ENCODE measurements at regions not wholly inside any gene's neighbourhood (a gene's known extent, or its start where the extent isn't known, plus 50 kb on each side); places are given as distances from the start of the nearest gene placed in this dataset.

GRCh38 chr6:81194374-81194773, 558.1 kb downstream of the TENT5A start:
- TF ChIP-seq MLX (CRISPR knock-in tag; IDR thresholded peaks at IDR 0.05) (no peak), JUN (CRISPR knock-in tag; IDR thresholded peaks at IDR 0.05) (no peak), ZNF121 (CRISPR knock-in tag; IDR thresholded peaks at IDR 0.05) (no peak), ZNF232 (CRISPR knock-in tag; IDR thresholded peaks at IDR 0.05) (no peak), ZNF138 (CRISPR knock-in tag; conservative IDR thresholded peaks at IDR 0.05) (no peak), NR2C2 (CRISPR knock-in tag; IDR thresholded peaks at IDR 0.05) (no peak), SP1 (CRISPR knock-in tag; conservative IDR thresholded peaks at IDR 0.05) (no peak)
- TF ChIP-seq, protein P1, sequence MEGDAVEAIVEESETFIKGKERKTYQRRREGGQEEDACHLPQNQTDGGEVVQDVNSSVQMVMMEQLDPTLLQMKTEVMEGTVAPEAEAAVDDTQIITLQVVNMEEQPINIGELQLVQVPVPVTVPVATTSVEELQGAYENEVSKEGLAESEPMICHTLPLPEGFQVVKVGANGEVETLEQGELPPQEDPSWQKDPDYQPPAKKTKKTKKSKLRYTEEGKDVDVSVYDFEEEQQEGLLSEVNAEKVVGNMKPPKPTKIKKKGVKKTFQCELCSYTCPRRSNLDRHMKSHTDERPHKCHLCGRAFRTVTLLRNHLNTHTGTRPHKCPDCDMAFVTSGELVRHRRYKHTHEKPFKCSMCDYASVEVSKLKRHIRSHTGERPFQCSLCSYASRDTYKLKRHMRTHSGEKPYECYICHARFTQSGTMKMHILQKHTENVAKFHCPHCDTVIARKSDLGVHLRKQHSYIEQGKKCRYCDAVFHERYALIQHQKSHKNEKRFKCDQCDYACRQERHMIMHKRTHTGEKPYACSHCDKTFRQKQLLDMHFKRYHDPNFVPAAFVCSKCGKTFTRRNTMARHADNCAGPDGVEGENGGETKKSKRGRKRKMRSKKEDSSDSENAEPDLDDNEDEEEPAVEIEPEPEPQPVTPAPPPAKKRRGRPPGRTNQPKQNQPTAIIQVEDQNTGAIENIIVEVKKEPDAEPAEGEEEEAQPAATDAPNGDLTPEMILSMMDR (IDR thresholded peaks at IDR 0.05) = no peak
- TF ChIP-seq, protein P2, sequence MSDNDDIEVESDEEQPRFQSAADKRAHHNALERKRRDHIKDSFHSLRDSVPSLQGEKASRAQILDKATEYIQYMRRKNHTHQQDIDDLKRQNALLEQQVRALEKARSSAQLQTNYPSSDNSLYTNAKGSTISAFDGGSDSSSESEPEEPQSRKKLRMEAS (CRISPR knock-in tag; IDR thresholded peaks at IDR 0.05) = no peak
- TF ChIP-seq, protein P3, sequence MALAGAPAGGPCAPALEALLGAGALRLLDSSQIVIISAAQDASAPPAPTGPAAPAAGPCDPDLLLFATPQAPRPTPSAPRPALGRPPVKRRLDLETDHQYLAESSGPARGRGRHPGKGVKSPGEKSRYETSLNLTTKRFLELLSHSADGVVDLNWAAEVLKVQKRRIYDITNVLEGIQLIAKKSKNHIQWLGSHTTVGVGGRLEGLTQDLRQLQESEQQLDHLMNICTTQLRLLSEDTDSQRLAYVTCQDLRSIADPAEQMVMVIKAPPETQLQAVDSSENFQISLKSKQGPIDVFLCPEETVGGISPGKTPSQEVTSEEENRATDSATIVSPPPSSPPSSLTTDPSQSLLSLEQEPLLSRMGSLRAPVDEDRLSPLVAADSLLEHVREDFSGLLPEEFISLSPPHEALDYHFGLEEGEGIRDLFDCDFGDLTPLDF (CRISPR knock-in tag; IDR thresholded peaks at IDR 0.05) = no peak

All from WTC11 (cell line).